GM21723 (cell line): ENCODE measurements at regions not wholly inside any gene's neighbourhood (a gene's known extent, or its start where the extent isn't known, plus 50 kb on each side); places are given as distances from the start of the nearest gene placed in this dataset.
"Not testable (repeated sequence)": the region's sequence is repeated elsewhere in the genome, so short reads cannot be mapped to it uniquely, and the experiment has no call there.

Source experiments
- ATAC-seq: cut with Tn5 transposase; IDR thresholded peaks from one replicate; pipeline ENCODE4 v1.9.1; 2021; ENCODE audit warnings: mild to moderate bottlenecking, moderate library complexity; ENCODE audit not compliant: unreplicated experiment

- ATAC-seq, result no peak
Observed at GRCh38 chr6:28824793-28825731, 98.7 kb downstream of the TRIM27 start.

GRCh38 chr6:28825732-28826293 is 98.0 kb downstream of the TRIM27 start:
- ATAC-seq, result no peak

DNA sequence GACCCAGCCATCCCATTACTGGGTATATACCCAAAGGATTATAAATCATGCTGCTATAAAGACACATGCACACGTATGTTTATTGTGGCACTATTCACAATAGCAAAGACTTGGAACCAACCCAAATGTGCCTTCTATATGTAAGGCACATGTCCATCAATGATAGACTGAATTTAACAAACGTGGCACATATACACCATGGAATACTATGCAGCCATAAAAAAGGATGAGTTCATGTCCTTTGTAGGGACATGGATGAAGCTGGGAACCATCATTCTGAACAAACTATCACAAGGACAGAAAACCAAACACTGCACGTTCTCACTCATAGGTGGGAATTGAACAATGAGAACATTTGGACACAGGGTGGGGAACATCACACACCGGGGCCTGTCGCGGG is 92.1 kb downstream of the TRIM27 start:
- not testable (repeated sequence) for ATAC-seq

GRCh38 chr6:28836703-28837102 is 87.1 kb downstream of the TRIM27 start:
- ATAC-seq, result not testable (repeated sequence)

GRCh38 chr6:28838289-28838633 is 85.5 kb downstream of the TRIM27 start:
- peak; percentile 68 for ATAC-seq

DNA sequence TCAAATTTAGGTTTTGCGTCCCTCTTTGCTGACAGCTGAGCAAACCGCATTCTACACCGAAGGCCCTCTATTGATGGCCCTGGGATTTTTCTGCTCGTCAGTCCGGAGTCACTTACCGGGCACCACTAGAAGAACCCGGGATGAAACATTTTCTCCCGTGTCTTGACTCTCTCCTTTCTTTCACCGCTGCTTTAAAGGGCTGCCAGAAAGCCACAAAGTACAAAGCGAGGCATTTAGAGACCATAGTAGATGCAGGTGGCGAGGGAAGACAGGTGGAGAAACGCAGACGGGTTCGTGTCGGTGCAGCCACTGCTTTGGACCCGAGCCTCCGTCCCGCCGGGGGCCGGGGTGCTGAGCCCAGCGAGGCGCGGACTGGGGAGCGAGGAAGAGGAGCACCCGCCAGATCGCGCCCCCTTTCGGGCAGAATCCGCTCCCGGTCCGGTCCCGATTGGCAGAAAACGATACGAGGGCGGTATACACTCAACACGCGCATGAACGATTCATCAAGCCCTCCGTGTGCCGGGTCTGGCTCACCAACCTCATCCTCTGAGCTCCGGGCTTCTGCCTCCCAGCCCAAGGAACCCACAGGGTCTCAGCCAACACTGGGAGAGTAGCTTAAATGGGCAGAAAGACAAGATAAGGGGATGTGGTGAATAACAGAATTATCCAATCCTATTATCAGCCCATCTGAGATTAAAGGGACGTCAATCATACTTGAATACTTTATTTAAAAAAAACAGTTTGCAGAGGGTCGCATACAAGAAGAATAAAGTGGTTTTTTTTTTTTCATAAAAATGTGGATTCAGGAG is 84.9 kb downstream of the TRIM27 start:
- peak; percentile 77 for ATAC-seq

DNA sequence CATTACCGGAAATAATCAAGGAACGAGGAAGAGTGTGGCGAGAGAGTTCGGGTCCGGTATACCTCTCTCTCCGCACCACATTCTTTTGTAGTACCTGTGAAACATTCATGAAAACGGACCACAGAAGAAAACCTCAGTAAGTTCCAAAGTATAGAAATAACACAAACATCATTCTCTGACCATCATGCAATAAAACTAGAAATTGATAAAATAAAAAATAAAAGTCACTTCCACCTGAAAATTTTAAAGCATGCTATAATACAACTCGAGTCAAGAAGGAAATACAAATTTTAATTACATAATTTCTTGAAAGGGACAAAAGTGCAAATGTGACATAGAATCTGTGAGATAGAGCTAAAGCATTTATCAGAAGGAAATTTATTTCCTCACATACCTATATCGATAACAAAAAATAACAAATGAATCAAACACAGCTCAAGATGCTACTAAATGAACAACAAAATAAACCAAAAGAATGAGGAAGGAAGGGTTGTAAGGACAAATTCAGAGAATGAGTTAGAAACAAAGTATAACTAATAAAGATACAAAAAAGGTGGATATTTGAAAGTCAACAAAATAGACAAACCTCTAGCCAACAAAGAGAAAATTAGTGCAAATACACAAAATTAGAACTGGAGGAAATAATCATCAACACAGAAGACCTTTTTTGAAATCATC is 84.2 kb downstream of the TRIM27 start:
- no peak for ATAC-seq

GRCh38 chr6:28841290-28841689 is 82.5 kb downstream of the TRIM27 start:
- no peak for ATAC-seq

DNA sequence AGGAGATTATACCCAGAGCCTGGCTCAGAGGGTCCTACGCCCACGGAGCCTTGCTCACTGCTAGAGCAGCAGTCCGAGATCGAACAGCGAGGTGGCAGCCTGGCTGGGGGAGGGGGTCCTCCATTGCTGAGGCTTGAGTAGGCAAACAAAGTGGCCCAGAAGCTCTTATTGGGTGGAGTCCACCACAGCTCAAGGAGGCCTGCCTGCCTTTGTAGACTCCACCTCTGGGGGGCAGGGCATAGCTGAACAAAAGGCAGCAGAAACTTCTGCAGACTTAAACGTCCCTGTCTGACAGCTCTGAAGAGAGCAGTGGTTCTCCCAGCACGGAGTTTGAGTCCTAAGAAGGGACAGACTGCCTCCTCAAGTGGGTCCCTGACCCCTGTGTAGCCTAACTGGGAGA is 75.0 kb downstream of the TRIM27 start:
- not testable (repeated sequence) for ATAC-seq
